Osteoblast (primary cell): ENCODE measurements at regions not wholly inside any gene's neighbourhood (a gene's known extent, or its start where the extent isn't known, plus 50 kb on each side); places are given as distances from the start of the nearest gene placed in this dataset.

ENCODE experiments used
- DNase-seq: peaks from one replicate; pipeline ENCODE4 v3.0.0; 2011; ENCODE audit warnings: low spot score, mixed read lengths; ENCODE audit not compliant: insufficient read length; ENCODE audit errors: missing footprints
- H2AFZ ChIP-seq: 2 replicates; pipeline ENCODE4 v1.6.0; 2011; ENCODE audit warnings: mild to moderate bottlenecking, low read length
- H3K27ac ChIP-seq: 2 replicates; pipeline ENCODE4 v1.5.1; 2011; ENCODE audit warnings: mild to moderate bottlenecking, low read depth, low read length, moderate library complexity
- H3K27me3 ChIP-seq: 2 replicates; pipeline ENCODE4 v1.6.0; 2012; ENCODE audit warnings: mild to moderate bottlenecking, control low read depth, inconsistent platforms, low read length, moderate library complexity; ENCODE audit not compliant: insufficient read depth
- H3K36me3 ChIP-seq: 2 replicates; pipeline ENCODE4 v1.5.1; 2011; ENCODE audit warnings: mild to moderate bottlenecking, low read length, control low read depth, moderate library complexity; ENCODE audit not compliant: insufficient read depth
- H3K4me1 ChIP-seq: 2 replicates; pipeline ENCODE4 v1.5.1; 2011; ENCODE audit warnings: mild to moderate bottlenecking, low read length, control low read depth, moderate library complexity; ENCODE audit not compliant: insufficient read depth
- H3K4me2 ChIP-seq: 2 replicates; pipeline ENCODE4 v1.6.0; 2011; ENCODE audit warnings: mild to moderate bottlenecking, low read length; ENCODE audit not compliant: insufficient read depth
- H3K4me3 ChIP-seq: fragments of 200-600 bp; sonication (generic); 3 replicates; pipeline ENCODE4 v1.5.1; 2012; ENCODE audit warnings: mild to moderate bottlenecking, low read length, inconsistent platforms; ENCODE audit not compliant: insufficient read depth
- H3K79me2 ChIP-seq: 2 replicates; pipeline ENCODE4 v1.6.0; 2012; ENCODE audit warnings: mild to moderate bottlenecking, low read length, control low read depth, inconsistent platforms; ENCODE audit not compliant: insufficient read depth
- H3K9me3 ChIP-seq: 2 replicates; pipeline ENCODE4 v1.5.1; 2011; ENCODE audit warnings: low read depth, low read length, control low read depth
- H4K20me1 ChIP-seq: 2 replicates; pipeline ENCODE4 v1.6.0; 2012; ENCODE audit warnings: mild to moderate bottlenecking, low read length, control low read depth; ENCODE audit not compliant: insufficient read depth
- CTCF ChIP-seq: IDR thresholded peaks from 2 replicates; pipeline ENCODE4 v1.5.1; 2011; ENCODE audit warnings: mild to moderate bottlenecking, low read depth, low read length, moderate library complexity; ENCODE audit errors: extremely low read depth

GRCh38 chr5:4420681-4421080 is 719.4 kb upstream of the ADAMTS16 start:
- no peak for TF ChIP-seq CTCF
- H3K9me3 ChIP-seq, result no peaks in the 10 kb centered on the region

GRCh38 chr5:4422247-4422646 is 717.9 kb upstream of the ADAMTS16 start:
- Histone ChIP-seq H3K27me3 (no peaks in the 10 kb centered on the region), H3K9me3 (no peaks in the 10 kb centered on the region)
- DNase-seq, result no peak

More at GRCh38 chr5:4420681-4421080, 719.4 kb upstream of the ADAMTS16 start:
- no peak for DNase-seq
- H3K36me3 ChIP-seq, result no peaks in the 10 kb centered on the region
- no peak overlapping the region for H3K4me3 ChIP-seq
- H3K27ac ChIP-seq, result no peak overlapping the region
- no peaks in the 10 kb centered on the region for H3K4me1 ChIP-seq
- no peak overlapping the region for H3K4me2 ChIP-seq
- H3K79me2 ChIP-seq, result no peaks in the 10 kb centered on the region
- no peaks in the 10 kb centered on the region for H3K27me3 ChIP-seq
- H2AFZ ChIP-seq, result no peak overlapping the region
- H4K20me1 ChIP-seq, result no peaks in the 10 kb centered on the region

GRCh38 chr5:4424895-4425294 is 715.2 kb upstream of the ADAMTS16 start:
- H3K36me3 ChIP-seq, result no peaks in the 10 kb centered on the region
- H3K27ac ChIP-seq, result no peak overlapping the region
- H3K4me2 ChIP-seq, result no peak overlapping the region
- no peaks in the 10 kb centered on the region for H4K20me1 ChIP-seq
- DNase-seq, result no peak
- H3K27me3 ChIP-seq, result no peaks in the 10 kb centered on the region
- no peaks in the 10 kb centered on the region for H3K79me2 ChIP-seq
- H3K4me1 ChIP-seq, result no peaks in the 10 kb centered on the region
- TF ChIP-seq CTCF, result no peak
- no peaks in the 10 kb centered on the region for H3K9me3 ChIP-seq
- no peak overlapping the region for H3K4me3 ChIP-seq
- no peak overlapping the region for H2AFZ ChIP-seq

More at GRCh38 chr5:4422247-4422646, 717.9 kb upstream of the ADAMTS16 start:
- Histone ChIP-seq H3K79me2 (no peaks in the 10 kb centered on the region), H3K4me2 (no peak overlapping the region), H3K36me3 (no peaks in the 10 kb centered on the region), H3K27ac (no peak overlapping the region), H2AFZ (no peak overlapping the region), H3K4me1 (no peaks in the 10 kb centered on the region), H4K20me1 (no peaks in the 10 kb centered on the region), H3K4me3 (no peak overlapping the region)
- TF ChIP-seq CTCF, result no peak

GRCh38 chr5:4440536-4440935 is 699.6 kb upstream of the ADAMTS16 start:
- H3K4me2 ChIP-seq, result no peak overlapping the region
- no peaks in the 10 kb centered on the region for H3K4me1 ChIP-seq
- no peaks in the 10 kb centered on the region for H4K20me1 ChIP-seq
- DNase-seq, result no peak
- H3K4me3 ChIP-seq, result no peak overlapping the region
- no peaks in the 10 kb centered on the region for H3K36me3 ChIP-seq
- no peak overlapping the region for H3K27ac ChIP-seq
- no peak overlapping the region for H2AFZ ChIP-seq
- TF ChIP-seq CTCF, result no peak
- no peaks in the 10 kb centered on the region for H3K79me2 ChIP-seq
- peaks cover 2% of the 10 kb centered on the region for H3K9me3 ChIP-seq
- H3K27me3 ChIP-seq, result no peaks in the 10 kb centered on the region
